ENCODE measurements at regions not wholly inside any gene's neighbourhood (a gene's known extent, or its start where the extent isn't known, plus 50 kb on each side); places are given as distances from the start of the nearest gene placed in this dataset.

DNA sequence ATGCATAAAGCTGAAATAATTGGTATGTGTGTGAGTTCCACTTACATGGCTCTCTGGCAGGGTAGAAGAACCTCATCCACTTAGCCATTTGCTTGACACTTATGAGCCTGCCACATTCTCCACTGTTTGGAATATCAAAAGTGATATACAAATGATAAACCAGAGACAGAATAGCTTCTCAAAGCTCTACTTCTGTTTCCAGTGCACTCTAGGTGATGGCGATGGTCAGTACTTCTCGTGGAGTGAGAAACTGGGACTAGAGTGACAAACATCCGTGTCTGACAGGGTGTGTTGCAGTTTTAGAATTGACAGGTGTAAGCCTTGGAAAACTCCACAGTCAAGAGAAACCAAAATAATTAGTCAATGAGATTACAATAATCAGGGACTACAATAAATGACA, 935.8 kb upstream of the TYRP1 start (continued):
- TF ChIP-seq ZNF600 (tag by site-specific recombination; IDR thresholded peaks at IDR 0.05) (no peak), YY1 (tag by site-specific recombination; IDR thresholded peaks at IDR 0.05) (no peak), ZNF10 (tag by site-specific recombination; IDR thresholded peaks at IDR 0.05) (no peak), EGR2 (tag by site-specific recombination; IDR thresholded peaks at IDR 0.05; ENCODE audit: low read depth) (no peak), ZNF239 (tag by site-specific recombination; IDR thresholded peaks at IDR 0.05) (no peak), OSR2 (tag by site-specific recombination; IDR thresholded peaks at IDR 0.05) (no peak), BCL11B (tag by site-specific recombination; IDR thresholded peaks at IDR 0.05; ENCODE audit: low read depth) (no peak), ZNF610 (tag by site-specific recombination; IDR thresholded peaks at IDR 0.05; ENCODE audit: borderline replicate concordance) (no peak), ZNF280D (tag by site-specific recombination; IDR thresholded peaks at IDR 0.05) (no peak), ZFP3 (tag by site-specific recombination; IDR thresholded peaks at IDR 0.05; ENCODE audit: low read depth) (no peak), ZNF596 (tag by site-specific recombination; IDR thresholded peaks at IDR 0.05) (no peak)
- TF ChIP-seq, protein P1, sequence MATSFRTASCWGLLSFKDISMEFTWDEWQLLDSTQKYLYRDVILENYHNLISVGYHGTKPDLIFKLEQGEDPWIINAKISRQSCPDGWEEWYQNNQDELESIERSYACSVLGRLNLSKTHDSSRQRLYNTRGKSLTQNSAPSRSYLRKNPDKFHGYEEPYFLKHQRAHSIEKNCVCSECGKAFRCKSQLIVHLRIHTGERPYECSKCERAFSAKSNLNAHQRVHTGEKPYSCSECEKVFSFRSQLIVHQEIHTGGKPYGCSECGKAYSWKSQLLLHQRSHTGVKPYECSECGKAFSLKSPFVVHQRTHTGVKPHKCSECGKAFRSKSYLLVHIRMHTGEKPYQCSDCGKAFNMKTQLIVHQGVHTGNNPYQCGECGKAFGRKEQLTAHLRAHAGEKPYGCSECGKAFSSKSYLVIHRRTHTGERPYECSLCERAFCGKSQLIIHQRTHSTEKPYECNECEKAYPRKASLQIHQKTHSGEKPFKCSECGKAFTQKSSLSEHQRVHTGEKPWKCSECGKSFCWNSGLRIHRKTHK (tag by site-specific recombination; IDR thresholded peaks at IDR 0.05), result no peak
- TF ChIP-seq, protein P2, sequence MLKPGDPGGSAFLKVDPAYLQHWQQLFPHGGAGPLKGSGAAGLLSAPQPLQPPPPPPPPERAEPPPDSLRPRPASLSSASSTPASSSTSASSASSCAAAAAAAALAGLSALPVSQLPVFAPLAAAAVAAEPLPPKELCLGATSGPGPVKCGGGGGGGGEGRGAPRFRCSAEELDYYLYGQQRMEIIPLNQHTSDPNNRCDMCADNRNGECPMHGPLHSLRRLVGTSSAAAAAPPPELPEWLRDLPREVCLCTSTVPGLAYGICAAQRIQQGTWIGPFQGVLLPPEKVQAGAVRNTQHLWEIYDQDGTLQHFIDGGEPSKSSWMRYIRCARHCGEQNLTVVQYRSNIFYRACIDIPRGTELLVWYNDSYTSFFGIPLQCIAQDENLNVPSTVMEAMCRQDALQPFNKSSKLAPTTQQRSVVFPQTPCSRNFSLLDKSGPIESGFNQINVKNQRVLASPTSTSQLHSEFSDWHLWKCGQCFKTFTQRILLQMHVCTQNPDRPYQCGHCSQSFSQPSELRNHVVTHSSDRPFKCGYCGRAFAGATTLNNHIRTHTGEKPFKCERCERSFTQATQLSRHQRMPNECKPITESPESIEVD (tag by site-specific recombination; IDR thresholded peaks at IDR 0.05), result no peak

- POLR2A ChIA-PET, result no interaction called here
- H3K4me1 ChIP-seq (ENCODE audit: control insufficient read depth, insufficient read depth, low read length), result no peaks in the 10 kb centered on the region
- no peaks in the 10 kb centered on the region for H3K9me3 ChIP-seq (ENCODE audit: control insufficient read depth, insufficient read depth, low read depth, low read length)
- H3K4me3 ChIP-seq (ENCODE audit: low read depth, low read length), result no peak overlapping the region
- no peaks in the 10 kb centered on the region for H3K36me3 ChIP-seq (ENCODE audit: control insufficient read depth in 2 of 2, insufficient read depth in 1 of 2, low read length in 2 of 2)
- no peak overlapping the region for H3K27ac ChIP-seq (ENCODE audit: extremely low read depth, low read depth, low read length)
- CTCF ChIA-PET, result no interaction called here
- TF ChIP-seq ZBTB21 (tag by site-specific recombination; IDR thresholded peaks at IDR 0.05) (no peak), ZNF654 (tag by site-specific recombination; IDR thresholded peaks at IDR 0.05; ENCODE audit: low read depth) (no peak), ZNF518A (tag by site-specific recombination; conservative IDR thresholded peaks at IDR 0.05; ENCODE audit: low read depth) (no peak), ZNF777 (tag by site-specific recombination; IDR thresholded peaks at IDR 0.05; ENCODE audit: borderline replicate concordance) (no peak), ZNF416 (tag by site-specific recombination; IDR thresholded peaks at IDR 0.05) (no peak), ZNF560 (tag by site-specific recombination; IDR thresholded peaks at IDR 0.05; ENCODE audit: borderline replicate concordance) (no peak), ZNF266 (tag by site-specific recombination; IDR thresholded peaks at IDR 0.05; ENCODE audit: low read depth) (no peak), ZBTB20 (tag by site-specific recombination; IDR thresholded peaks at IDR 0.05) (no peak), GLIS2 (tag by site-specific recombination; IDR thresholded peaks at IDR 0.05) (no peak), ZNF639 (tag by site-specific recombination; IDR thresholded peaks at IDR 0.05) (no peak)
- TF ChIP-seq, protein P3, sequence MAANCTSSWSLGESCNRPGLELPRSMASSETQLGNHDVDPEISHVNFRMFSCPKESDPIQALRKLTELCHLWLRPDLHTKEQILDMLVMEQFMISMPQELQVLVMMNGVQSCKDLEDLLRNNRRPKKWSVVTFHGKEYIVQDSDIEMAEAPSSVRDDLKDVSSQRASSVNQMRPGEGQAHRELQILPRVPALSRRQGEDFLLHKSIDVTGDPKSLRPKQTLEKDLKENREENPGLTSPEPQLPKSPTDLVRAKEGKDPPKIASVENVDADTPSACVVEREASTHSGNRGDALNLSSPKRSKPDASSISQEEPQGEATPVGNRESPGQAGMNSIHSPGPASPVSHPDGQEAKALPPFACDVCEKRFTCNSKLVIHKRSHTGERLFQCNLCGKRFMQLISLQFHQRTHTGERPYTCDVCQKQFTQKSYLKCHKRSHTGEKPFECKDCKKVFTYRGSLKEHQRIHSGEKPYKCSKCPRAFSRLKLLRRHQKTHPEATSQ (tag by site-specific recombination; IDR thresholded peaks at IDR 0.05), result no peak
These were observed 935.2 kb upstream of the TYRP1 start for GRCh38 chr9:11758016-11758415.

Measured in HEK293 (cell line).